BLaER1 treated with 17β-estradiol and CSF1 and Interleukin-3, amounts not matched to agents 10 nM and 100 nM (cell line): ENCODE measurements at regions not wholly inside any gene's neighbourhood (a gene's known extent, or its start where the extent isn't known, plus 50 kb on each side); places are given as distances from the start of the nearest gene placed in this dataset.
"Not testable (repeated sequence)": the region's sequence is repeated elsewhere in the genome, so short reads cannot be mapped to it uniquely, and the experiment has no call there.

ENCODE experiments used
- H3K27ac ChIP-seq, 11 experiments: shearing (Covaris generic); formaldehyde crosslinking; 2 replicates each; pipeline ENCODE4 v1.8.1; 2022
- H3K27me3 ChIP-seq, 11 experiments: shearing (Covaris generic); formaldehyde crosslinking; 2 replicates each; pipeline ENCODE4 v1.8.1; 2022
- H3K36me3 ChIP-seq, 11 experiments: shearing (Covaris generic); formaldehyde crosslinking; 2 replicates each; pipeline ENCODE4 v1.8.1; 2022
- H3K4me1 ChIP-seq, 10 experiments: shearing (Covaris generic); formaldehyde crosslinking; 2 replicates each; pipeline ENCODE4 v1.8.1; 2022
- H3K4me2 ChIP-seq, 11 experiments: shearing (Covaris generic); formaldehyde crosslinking; 2 replicates each; pipeline ENCODE4 v1.8.1; 2022
- H3K4me3 ChIP-seq, 10 experiments: shearing (Covaris generic); formaldehyde crosslinking; 2 replicates each; pipeline ENCODE4 v1.8.1; 2022
- H3K9ac ChIP-seq, 11 experiments: shearing (Covaris generic); formaldehyde crosslinking; 2 replicates each; pipeline ENCODE4 v1.8.1; 2022
- H3K9me3 ChIP-seq, 11 experiments: shearing (Covaris generic); formaldehyde crosslinking; replicated peaks in 1 of 11; 2 replicates each; pipeline ENCODE4 v1.8.1; 2022
- H4K20me1 ChIP-seq, 11 experiments: shearing (Covaris generic); formaldehyde crosslinking; 2 replicates each; pipeline ENCODE4 v1.8.1; 2022
- Cebpa-rat ChIP-seq, 11 experiments: shearing (Covaris generic); IDR thresholded peaks; 2 replicates each; pipeline ENCODE4 v1.8.1; 2022

- H3K4me3 ChIP-seq: peak overlapping the region in 4 of 10 experiments; percentile 6 to 33 (median 20); a peak in 4 of 20 replicates
- H3K27me3 ChIP-seq: no peaks in the 10 kb centered on the region
- no peaks in the 10 kb centered on the region for H4K20me1 ChIP-seq
- TF ChIP-seq Cebpa-rat (IDR thresholded peaks at IDR 0.05): peak in 4 of 11 experiments; percentile 10 to 63 (median 32); a peak in 3 of 22 replicates
- H3K4me2 ChIP-seq: peak overlapping the region; percentile 68 to 83 (median 71)
- peak overlapping the region in 8 of 11 experiments; percentile 49 to 74 (median 63); a peak in 16 of 22 replicates for H3K27ac ChIP-seq
- peak overlapping the region in 8 of 11 experiments; percentile 3 to 54 (median 45); a peak in 8 of 22 replicates for H3K9ac ChIP-seq
- no peaks in the 10 kb centered on the region for H3K36me3 ChIP-seq
- H3K4me1 ChIP-seq: peaks cover 9 to 28% (median 22%) of the 10 kb centered on the region in 10 experiments; a peak in 19 of 20 replicates
- H3K9me3 ChIP-seq: no peaks in the 10 kb centered on the region
These were observed 488.0 kb upstream of the PLXNA2 start for GRCh38 chr1:208731981-208732821.

DNA sequence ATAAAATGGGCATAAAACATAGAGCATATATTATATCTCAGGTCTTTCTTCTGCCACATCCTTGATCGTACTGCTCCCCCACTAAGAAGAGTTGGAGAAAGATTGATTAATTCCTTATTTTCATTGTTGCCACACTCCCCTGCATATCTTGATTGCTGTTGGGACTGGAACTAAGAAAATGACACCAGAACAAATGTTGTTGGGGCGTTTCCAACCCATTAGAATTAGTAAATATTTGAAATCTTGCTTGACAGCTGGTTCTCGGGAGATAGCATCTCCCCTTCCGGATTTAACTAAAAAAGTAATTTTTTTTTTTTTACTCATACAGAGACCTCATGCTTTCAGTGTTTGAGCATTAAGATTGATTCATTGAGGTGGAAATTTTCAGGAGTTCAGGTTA is 493.0 kb upstream of the PLXNA2 start:
- Histone ChIP-seq H3K9me3 (peaks cover 4 to 23% (median 16%) of the 10 kb centered on the region in 11 experiments; a peak in 17 of 22 replicates), H3K9ac (no peak overlapping the region), H3K4me2 (no peak overlapping the region), H4K20me1 (no peaks in the 10 kb centered on the region), H3K27ac (no peak overlapping the region), H3K27me3 (no peaks in the 10 kb centered on the region), H3K36me3 (no peaks in the 10 kb centered on the region), H3K4me3 (no peak overlapping the region), H3K4me1 (peaks cover 7 to 22% (median 15%) of the 10 kb centered on the region in 10 experiments; a peak in 19 of 20 replicates)
- no peak for TF ChIP-seq Cebpa-rat (IDR thresholded peaks at IDR 0.05)

- H3K4me3 ChIP-seq: no peak overlapping the region
- no peak overlapping the region; a peak in 1 of 22 replicates for H3K4me2 ChIP-seq
- no peak overlapping the region for H3K9ac ChIP-seq
- H3K36me3 ChIP-seq: no peaks in the 10 kb centered on the region
- H3K27ac ChIP-seq: no peak overlapping the region
- H3K27me3 ChIP-seq: no peaks in the 10 kb centered on the region
- peaks cover 4 to 23% (median 16%) of the 10 kb centered on the region in 11 experiments; a peak in 17 of 22 replicates for H3K9me3 ChIP-seq
- H3K4me1 ChIP-seq: peaks cover 0 to 14% (median 8%) of the 10 kb centered on the region in 10 experiments; a peak in 18 of 20 replicates
- no peaks in the 10 kb centered on the region for H4K20me1 ChIP-seq
- TF ChIP-seq Cebpa-rat (IDR thresholded peaks at IDR 0.05): no peak
These were observed 493.7 kb upstream of the PLXNA2 start for GRCh38 chr1:208737922-208738321.

- H3K36me3 ChIP-seq, H4K20me1 ChIP-seq, H3K4me3 ChIP-seq, H3K9ac ChIP-seq, H3K27ac ChIP-seq, H3K27me3 ChIP-seq, H3K4me1 ChIP-seq, H3K4me2 ChIP-seq: not testable (repeated sequence)
- H3K9me3 ChIP-seq: peaks cover 4 to 23% (median 16%) of the 10 kb centered on the region in 11 experiments; a peak in 17 of 22 replicates
These were observed 495.5 kb upstream of the PLXNA2 start for GRCh38 chr1:208739636-208740035.

GRCh38 chr1:208741296-208741695 is 497.1 kb upstream of the PLXNA2 start:
- no peaks in the 10 kb centered on the region for H3K36me3 ChIP-seq
- H3K4me3 ChIP-seq: no peak overlapping the region
- no peak overlapping the region for H3K27ac ChIP-seq
- H3K9me3 ChIP-seq: peaks cover 4 to 23% (median 16%) of the 10 kb centered on the region in 11 experiments; a peak in 17 of 22 replicates
- no peaks in the 10 kb centered on the region for H3K27me3 ChIP-seq
- no peak for TF ChIP-seq Cebpa-rat (IDR thresholded peaks at IDR 0.05)
- H3K4me2 ChIP-seq: no peak overlapping the region
- H3K4me1 ChIP-seq: peaks cover 0 to 5% (median 0%) of the 10 kb centered on the region in 10 experiments; a peak in 2 of 20 replicates
- no peak overlapping the region for H3K9ac ChIP-seq
- H4K20me1 ChIP-seq: no peaks in the 10 kb centered on the region

GRCh38 chr1:208743361-208743760 is 499.2 kb upstream of the PLXNA2 start:
- Histone ChIP-seq H3K9ac (no peak overlapping the region), H3K36me3 (no peaks in the 10 kb centered on the region), H3K4me2 (no peak overlapping the region), H3K9me3 (peaks cover 2 to 16% (median 12%) of the 10 kb centered on the region in 11 experiments; a peak in 15 of 22 replicates), H3K27ac (no peak overlapping the region), H3K27me3 (no peaks in the 10 kb centered on the region), H4K20me1 (no peaks in the 10 kb centered on the region), H3K4me1 (peaks cover 5 to 9% (median 6%) of the 10 kb centered on the region in 10 experiments; a peak in 17 of 20 replicates), H3K4me3 (no peak overlapping the region)
- TF ChIP-seq Cebpa-rat (IDR thresholded peaks at IDR 0.05): no peak

DNA sequence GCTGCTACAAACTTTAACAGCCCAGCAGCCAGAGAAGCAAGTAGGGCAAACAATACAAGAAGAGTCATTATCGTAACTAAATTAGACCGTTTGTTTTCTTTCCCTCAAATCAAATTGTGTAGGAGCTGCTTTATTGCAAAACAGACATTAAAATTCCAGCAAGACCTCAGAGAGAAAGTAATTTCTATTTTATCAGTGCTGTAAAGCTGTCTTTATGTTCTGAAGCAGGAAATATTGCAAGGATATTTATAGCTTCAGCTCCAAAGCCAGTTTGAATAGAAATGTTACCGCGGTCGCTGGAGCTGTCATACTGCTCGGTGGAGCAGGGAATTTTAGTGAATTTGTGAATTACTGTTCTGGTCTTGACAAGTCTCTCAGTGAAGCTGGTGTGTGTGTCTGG is 503.8 kb upstream of the PLXNA2 start:
- Histone ChIP-seq H3K27ac (no peak overlapping the region), H3K4me3 (no peak overlapping the region), H4K20me1 (no peaks in the 10 kb centered on the region), H3K9me3 (0 out of 22 replicates have a peak, but pooled peaks cover 0 to 6% (median 0%) of the 10 kb centered on the region in 11 experiments), H3K4me2 (peak overlapping the region; percentile 3 to 67 (median 60); a peak in 19 of 22 replicates), H3K27me3 (no peaks in the 10 kb centered on the region), H3K4me1 (peaks cover 5 to 21% (median 10%) of the 10 kb centered on the region in 10 experiments; a peak in 17 of 20 replicates), H3K9ac (no peak overlapping the region; a peak in 1 of 22 replicates), H3K36me3 (no peaks in the 10 kb centered on the region)
- no peak for TF ChIP-seq Cebpa-rat (IDR thresholded peaks at IDR 0.05)

- H3K27me3 ChIP-seq: no peaks in the 10 kb centered on the region
- H3K27ac ChIP-seq: no peak overlapping the region
- H3K9ac ChIP-seq: no peak overlapping the region
- H3K9me3 ChIP-seq: 0 out of 22 replicates have a peak, but pooled peaks cover 0 to 6% (median 0%) of the 10 kb centered on the region in 11 experiments
- H4K20me1 ChIP-seq: no peaks in the 10 kb centered on the region
- peaks cover 5 to 21% (median 10%) of the 10 kb centered on the region in 10 experiments; a peak in 17 of 20 replicates for H3K4me1 ChIP-seq
- peak overlapping the region; percentile 3 to 67 (median 60); a peak in 20 of 22 replicates for H3K4me2 ChIP-seq
- H3K4me3 ChIP-seq: no peak overlapping the region
- H3K36me3 ChIP-seq: no peaks in the 10 kb centered on the region
- no peak for TF ChIP-seq Cebpa-rat (IDR thresholded peaks at IDR 0.05)
These were observed 504.4 kb upstream of the PLXNA2 start for GRCh38 chr1:208748387-208749165.
